SK-N-SH treated with all-trans-retinoic acid at 6 μM for 48 hours (cell line): ENCODE measurements at regions not wholly inside any gene's neighbourhood (a gene's known extent, or its start where the extent isn't known, plus 50 kb on each side); places are given as distances from the start of the nearest gene placed in this dataset.

ENCODE experiments used
- ARNTL ChIP-seq: fragments of 450-650 bp; formaldehyde crosslinking; IDR thresholded peaks from 2 replicates; pipeline ENCODE4 v1.5.0; 2020; ENCODE audit warnings: low read depth, mild to moderate bottlenecking, moderate library complexity, borderline replicate concordance
- ESRRG ChIP-seq: fragments of 250-450 bp; sonication (Bioruptor Pico); IDR thresholded peaks from 2 replicates; pipeline ENCODE4 v1.6.1; 2021; ENCODE audit warnings: mild to moderate bottlenecking
- GLIS3 ChIP-seq: fragments of 250-450 bp; sonication (Bioruptor Pico); IDR thresholded peaks from 2 replicates; pipeline ENCODE4 v1.5.0; 2020; ENCODE audit warnings: mild to moderate bottlenecking, moderate library complexity
- PATZ1 ChIP-seq: fragments of 250-450 bp; sonication (Bioruptor Pico); IDR thresholded peaks from 2 replicates; pipeline ENCODE4 v1.8.0; 2020; ENCODE audit warnings: mild to moderate bottlenecking, moderate library complexity, borderline replicate concordance
- RARB ChIP-seq: fragments of 250-450 bp; sonication (Bioruptor Pico); IDR thresholded peaks from 2 replicates; pipeline ENCODE4 v1.8.0; 2021; ENCODE audit warnings: mild to moderate bottlenecking, moderate library complexity

- TF ChIP-seq ARNTL (no peak), RARB (CRISPR knock-in tag) (no peak), GLIS3 (CRISPR knock-in tag) (no peak), ESRRG (CRISPR knock-in tag) (no peak), PATZ1 (CRISPR knock-in tag) (no peak)
Measured at GRCh38 chr21:22201126-22201525, 1202.9 kb downstream of the NCAM2 start.
